ENCODE measurements at regions not wholly inside any gene's neighbourhood (a gene's known extent, or its start where the extent isn't known, plus 50 kb on each side); places are given as distances from the start of the nearest gene placed in this dataset.

GRCh38 chr2:64222351-64222750 is 78.1 kb upstream of the PELI1 start:
- DNase-seq = no peak

GRCh38 chr2:64223055-64223454 is 78.8 kb upstream of the PELI1 start:
- no peak for DNase-seq

GRCh38 chr2:64225491-64225890 is 81.3 kb upstream of the PELI1 start:
- no peak for DNase-seq

GRCh38 chr2:64226611-64227010 is 82.4 kb upstream of the PELI1 start:
- DNase-seq = no peak

- DNase-seq = no peak
Measured at GRCh38 chr2:64227603-64228125, 83.4 kb upstream of the PELI1 start.

GRCh38 chr2:64228126-64228678 is 84.0 kb upstream of the PELI1 start:
- peak; percentile 83 for DNase-seq

- DNase-seq = no peak
Measured at GRCh38 chr2:64228918-64229317, 84.7 kb upstream of the PELI1 start.

- DNase-seq = no peak
Measured at GRCh38 chr2:64230540-64230939, 86.3 kb upstream of the PELI1 start.

GRCh38 chr2:64232266-64232665 is 88.0 kb upstream of the PELI1 start:
- no peak for DNase-seq

- DNase-seq = no peak
Measured at GRCh38 chr2:64233376-64233922, 89.2 kb upstream of the PELI1 start.

- DNase-seq = no peak
Measured at GRCh38 chr2:64234150-64234549, 89.9 kb upstream of the PELI1 start.

GRCh38 chr2:64234785-64235184 is 90.6 kb upstream of the PELI1 start:
- DNase-seq = no peak

GRCh38 chr2:64237266-64237665 is 93.0 kb upstream of the PELI1 start:
- DNase-seq = no peak

- DNase-seq = no peak
Measured at GRCh38 chr2:64238799-64239198, 94.6 kb upstream of the PELI1 start.

GRCh38 chr2:64243081-64244036 is 99.1 kb upstream of the PELI1 start:
- no peak for DNase-seq

- DNase-seq = no peak
Measured at GRCh38 chr2:64244037-64244416, 99.8 kb upstream of the PELI1 start.

- DNase-seq = no peak
Measured at GRCh38 chr2:64245631-64246030, 101.4 kb upstream of the PELI1 start.

GRCh38 chr2:64246962-64247361 is 102.7 kb upstream of the PELI1 start:
- DNase-seq = no peak

- DNase-seq = no peak
Measured at GRCh38 chr2:64249426-64249825, 105.2 kb upstream of the PELI1 start.

- DNase-seq = no peak
Measured at GRCh38 chr2:64250063-64250462, 105.8 kb upstream of the PELI1 start.

GRCh38 chr2:64250751-64251423 is 106.7 kb upstream of the PELI1 start:
- no peak for DNase-seq

GRCh38 chr2:64251497-64252250 is 107.5 kb upstream of the PELI1 start:
- DNase-seq = no peak

All from activated CD8-positive, alpha-beta memory T cell treated with anti-CD3 and anti-CD28 coated beads for 24 hours (primary cell).